Body of pancreas (tissue), 4 donors: ENCODE measurements at regions not wholly inside any gene's neighbourhood (a gene's known extent, or its start where the extent isn't known, plus 50 kb on each side); places are given as distances from the start of the nearest gene placed in this dataset.

Experiments
- POLR2A ChIP-seq, 3 donors: fragments of 450-650 bp; IDR thresholded peaks; one replicate each; pipeline ENCODE4 v1.6.1; 2016; ENCODE audit warnings: antibody characterized with exemption in 3 of 3, mild to moderate bottlenecking in 2 of 3
- TF ChIP-seq, protein P1 (sequence below), 7 experiments: fragments of 450-650 bp in 4 of 7; fragments of 200-600 bp in 3 of 7; sonication (generic) in 3 of 7; IDR thresholded peaks; one replicate each; pipeline ENCODE4 v1.5.1; 2016 to 2019; ENCODE audit warnings: antibody characterized with exemption in 7 of 7

DNA sequence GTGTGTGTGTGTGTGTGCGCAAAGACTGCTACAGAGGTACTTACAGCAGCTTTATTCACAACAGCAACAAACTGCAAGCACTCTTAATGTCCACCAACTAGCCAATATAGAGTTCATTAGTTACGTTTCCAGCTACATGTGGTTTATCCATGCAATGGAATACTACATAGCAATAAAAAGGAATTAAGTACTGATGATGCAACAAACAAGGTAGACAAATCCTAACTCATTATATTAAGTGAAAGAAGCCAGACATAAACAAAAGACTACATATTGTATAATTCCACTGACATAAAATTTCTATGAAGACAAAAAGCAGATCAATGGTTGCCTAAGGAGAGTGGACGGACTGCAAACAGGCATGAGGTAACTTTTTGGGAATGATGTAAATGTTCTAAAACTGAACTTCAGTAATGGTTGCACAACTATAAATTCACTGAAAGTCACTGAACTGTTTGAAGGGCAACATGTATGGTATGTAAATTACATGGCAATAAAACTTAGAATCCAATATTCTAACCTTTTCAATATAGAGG lies 433.7 kb downstream of the SHQ1 start:
- no peak for TF ChIP-seq POLR2A (IDR thresholded peaks at IDR 0.05)
- TF ChIP-seq, protein P1, sequence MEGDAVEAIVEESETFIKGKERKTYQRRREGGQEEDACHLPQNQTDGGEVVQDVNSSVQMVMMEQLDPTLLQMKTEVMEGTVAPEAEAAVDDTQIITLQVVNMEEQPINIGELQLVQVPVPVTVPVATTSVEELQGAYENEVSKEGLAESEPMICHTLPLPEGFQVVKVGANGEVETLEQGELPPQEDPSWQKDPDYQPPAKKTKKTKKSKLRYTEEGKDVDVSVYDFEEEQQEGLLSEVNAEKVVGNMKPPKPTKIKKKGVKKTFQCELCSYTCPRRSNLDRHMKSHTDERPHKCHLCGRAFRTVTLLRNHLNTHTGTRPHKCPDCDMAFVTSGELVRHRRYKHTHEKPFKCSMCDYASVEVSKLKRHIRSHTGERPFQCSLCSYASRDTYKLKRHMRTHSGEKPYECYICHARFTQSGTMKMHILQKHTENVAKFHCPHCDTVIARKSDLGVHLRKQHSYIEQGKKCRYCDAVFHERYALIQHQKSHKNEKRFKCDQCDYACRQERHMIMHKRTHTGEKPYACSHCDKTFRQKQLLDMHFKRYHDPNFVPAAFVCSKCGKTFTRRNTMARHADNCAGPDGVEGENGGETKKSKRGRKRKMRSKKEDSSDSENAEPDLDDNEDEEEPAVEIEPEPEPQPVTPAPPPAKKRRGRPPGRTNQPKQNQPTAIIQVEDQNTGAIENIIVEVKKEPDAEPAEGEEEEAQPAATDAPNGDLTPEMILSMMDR (IDR thresholded peaks at IDR 0.05), result no peak
